ENCODE measurements at regions not wholly inside any gene's neighbourhood (a gene's known extent, or its start where the extent isn't known, plus 50 kb on each side); places are given as distances from the start of the nearest gene placed in this dataset.

DNA sequence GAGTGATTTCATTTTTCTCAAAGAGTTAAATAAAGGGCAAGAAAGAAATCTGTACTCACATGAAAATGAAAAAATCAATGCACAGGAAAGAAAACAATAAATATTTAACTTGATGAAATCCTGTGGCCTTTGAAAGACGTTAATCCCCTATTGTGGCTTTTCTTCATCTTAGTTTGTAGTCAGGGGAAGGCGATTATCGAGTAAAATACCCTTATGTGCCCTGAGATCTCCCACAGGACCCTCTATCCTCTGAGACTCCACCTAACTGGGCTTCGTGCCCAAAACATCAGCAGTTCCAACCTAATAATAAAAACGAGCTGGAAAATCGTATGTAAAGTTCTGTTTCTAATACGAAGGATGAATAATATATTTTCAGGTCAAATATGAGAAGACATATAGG is 208.2 kb upstream of the ZC3H12C start:
- H3K9me3 Mint-ChIP-seq: peaks cover 9% of the 10 kb centered on the region
- H3K27ac Mint-ChIP-seq: peak overlapping the region; percentile 34
- H3K4me3 Mint-ChIP-seq: no peak overlapping the region
- H3K36me3 Mint-ChIP-seq (ENCODE audit: low read depth): no peaks in the 10 kb centered on the region
- DNase-seq: no peak
- H3K27me3 Mint-ChIP-seq (ENCODE audit: low read depth, poor library complexity): no peaks in the 10 kb centered on the region
- peaks cover 8% of the 10 kb centered on the region for H3K4me1 Mint-ChIP-seq
- TF ChIP-seq CTCF (IDR thresholded peaks at IDR 0.05): no peak

- no peak for TF ChIP-seq CTCF (IDR thresholded peaks at IDR 0.05)
- Mint-ChIP-seq H3K4me1 (peaks cover 16% of the 10 kb centered on the region), H3K27me3 (ENCODE audit: low read depth, poor library complexity) (no peaks in the 10 kb centered on the region), H3K36me3 (ENCODE audit: low read depth) (no peaks in the 10 kb centered on the region), H3K9me3 (peaks cover 4% of the 10 kb centered on the region), H3K4me3 (no peak overlapping the region), H3K27ac (no peak overlapping the region)
- no peak for DNase-seq
Observed at GRCh38 chr11:109892321-109892794, 200.8 kb upstream of the ZC3H12C start.

GRCh38 chr11:109894242-109894641 is 198.9 kb upstream of the ZC3H12C start:
- no peak for TF ChIP-seq CTCF (IDR thresholded peaks at IDR 0.05)
- no peak overlapping the region for H3K4me3 Mint-ChIP-seq
- no peaks in the 10 kb centered on the region for H3K36me3 Mint-ChIP-seq (ENCODE audit: low read depth)
- no peaks in the 10 kb centered on the region for H3K27me3 Mint-ChIP-seq (ENCODE audit: low read depth, poor library complexity)
- no peak overlapping the region for H3K27ac Mint-ChIP-seq
- H3K4me1 Mint-ChIP-seq: peaks cover 11% of the 10 kb centered on the region
- peaks cover 4% of the 10 kb centered on the region for H3K9me3 Mint-ChIP-seq
- DNase-seq: no peak

DNA sequence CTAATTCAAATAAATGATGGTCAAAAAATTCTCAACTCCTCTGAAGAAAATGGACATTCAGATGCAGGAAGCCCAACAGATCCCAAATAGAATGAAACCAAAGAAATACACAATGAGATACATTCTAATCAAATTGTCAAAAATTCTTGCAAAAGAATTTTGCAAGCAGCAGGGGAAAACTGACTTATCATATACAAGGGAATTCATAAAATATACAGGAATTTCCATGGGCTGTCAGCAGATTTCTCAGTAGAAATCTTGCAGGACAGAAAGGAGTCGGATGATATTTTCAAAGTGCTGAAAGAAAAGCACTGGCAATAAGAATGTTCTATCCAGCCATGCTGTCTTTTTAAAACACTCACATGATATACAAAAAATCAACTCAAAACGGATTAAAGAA is 194.6 kb upstream of the ZC3H12C start:
- TF ChIP-seq CTCF (IDR thresholded peaks at IDR 0.05): no peak
- peaks cover 7% of the 10 kb centered on the region for H3K27me3 Mint-ChIP-seq (ENCODE audit: low read depth, poor library complexity)
- DNase-seq: no peak
- no peaks in the 10 kb centered on the region for H3K36me3 Mint-ChIP-seq (ENCODE audit: low read depth)
- H3K4me1 Mint-ChIP-seq: peaks cover 7% of the 10 kb centered on the region
- peaks cover 32% of the 10 kb centered on the region for H3K9me3 Mint-ChIP-seq
- H3K4me3 Mint-ChIP-seq: no peak overlapping the region
- H3K27ac Mint-ChIP-seq: no peak overlapping the region

DNA sequence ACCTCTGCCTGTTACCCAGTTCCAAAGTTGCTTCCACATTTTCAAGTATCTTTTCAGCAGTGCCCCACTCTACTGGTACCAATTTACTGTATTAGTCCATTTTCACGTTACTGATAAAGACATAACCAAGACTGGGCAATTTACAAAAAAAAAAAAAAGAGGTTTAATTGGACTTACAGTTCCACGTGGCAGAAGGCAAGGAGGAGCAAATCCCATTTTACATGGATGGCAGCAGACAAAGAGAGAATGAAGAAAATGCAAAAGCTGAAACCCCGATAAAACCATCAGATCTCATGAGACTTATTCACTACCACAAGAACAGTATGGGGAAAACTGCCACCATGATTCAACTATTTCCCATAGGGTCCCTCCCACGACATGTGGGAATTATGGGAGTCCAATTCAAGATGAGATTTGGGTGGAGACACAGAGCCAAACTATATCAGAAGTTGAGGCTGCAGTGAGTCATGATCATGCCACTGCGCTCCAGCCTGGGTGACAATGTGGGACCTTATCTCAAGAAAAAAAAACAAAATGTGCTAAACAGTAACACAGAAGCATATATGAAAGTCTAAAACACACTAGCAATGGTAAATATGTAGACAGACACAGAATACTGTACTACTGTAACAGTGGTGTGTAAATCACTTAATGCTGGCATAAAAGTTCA is 190.3 kb upstream of the ZC3H12C start:
- Mint-ChIP-seq H3K27me3 (ENCODE audit: low read depth, poor library complexity) (peaks cover 7% of the 10 kb centered on the region), H3K4me1 (no peaks in the 10 kb centered on the region), H3K4me3 (no peak overlapping the region), H3K27ac (no peak overlapping the region), H3K36me3 (ENCODE audit: low read depth) (no peaks in the 10 kb centered on the region), H3K9me3 (peaks cover 28% of the 10 kb centered on the region)
- TF ChIP-seq CTCF (IDR thresholded peaks at IDR 0.05): no peak
- DNase-seq: no peak

DNA sequence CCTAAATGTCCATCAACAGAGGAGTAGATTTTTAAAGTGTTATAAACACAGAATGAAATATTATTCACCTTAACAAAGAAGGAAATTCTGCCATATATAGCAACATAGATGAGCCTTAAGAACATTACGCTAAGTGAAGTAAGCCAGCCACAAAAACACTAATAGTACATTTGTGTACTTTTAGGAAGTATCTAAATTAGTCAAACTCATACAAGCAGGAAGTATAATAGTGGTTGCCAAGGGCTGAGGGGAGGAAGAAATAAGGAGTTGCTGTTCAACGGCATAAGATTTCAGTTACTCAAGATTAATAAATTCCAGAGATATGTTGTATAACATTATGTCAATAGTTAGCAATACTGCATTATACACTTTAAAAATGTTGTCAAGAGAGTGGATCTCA is 181.7 kb upstream of the ZC3H12C start:
- DNase-seq: no peak
- Mint-ChIP-seq H3K4me3 (no peak overlapping the region), H3K9me3 (no peaks in the 10 kb centered on the region), H3K27me3 (ENCODE audit: low read depth, poor library complexity) (no peaks in the 10 kb centered on the region), H3K4me1 (no peaks in the 10 kb centered on the region), H3K27ac (no peak overlapping the region), H3K36me3 (ENCODE audit: low read depth) (no peaks in the 10 kb centered on the region)
- no peak for TF ChIP-seq CTCF (IDR thresholded peaks at IDR 0.05)
